ENCODE measurements at regions not wholly inside any gene's neighbourhood (a gene's known extent, or its start where the extent isn't known, plus 50 kb on each side); places are given as distances from the start of the nearest gene placed in this dataset.

GRCh38 chr7:125641884-125642283, 712.3 kb upstream of the POT1 start:
- TF ChIP-seq CTCF (optimal IDR thresholded peaks at IDR 0.05 in 1 of 3, IDR thresholded peaks at IDR 0.05 in 1 of 3, conservative IDR thresholded peaks at IDR 0.05 in 1 of 3; ENCODE audit: extremely low read depth in 1 of 3, insufficient read depth in 2 of 3, low read length in 3 of 3) (no peak), EZH2 (IDR thresholded peaks at IDR 0.05; ENCODE audit: low read length) (no peak)

Data from keratinocyte (primary cell).